B cell (primary cell): ENCODE measurements at regions not wholly inside any gene's neighbourhood (a gene's known extent, or its start where the extent isn't known, plus 50 kb on each side); places are given as distances from the start of the nearest gene placed in this dataset.

Source experiments
- ATAC-seq: fragments of 200-7000 bp; cut with Tn5 transposase; one replicate; pipeline ENCODE4 v1.10.0; 2021; ENCODE audit warnings: low read depth, mild to moderate bottlenecking, moderate number of reproducible peaks, moderate library complexity
- CTCF ChIA-PET: fragments of 350-600 bp; sonication (Branson Sonifier 250); formaldehyde crosslinking; loops from one replicate; lab custom pipeline; 2021; ENCODE audit warnings: antibody characterized with exemption, inconsistent platforms; lab: Charles Lee
- POLR2A ChIA-PET: fragments of 350-600 bp; sonication (Branson Sonifier 250); formaldehyde crosslinking; loops from one replicate; lab custom pipeline; 2021; ENCODE audit warnings: antibody characterized with exemption; lab: Charles Lee
- DNase-seq: peaks from one replicate; pipeline ENCODE4 v3.0.0; 2013
- H2AFZ ChIP-seq: 2 replicates; pipeline ENCODE4 v1.6.1; 2012; ENCODE audit warnings: mild to moderate bottlenecking, low read depth, low read length; ENCODE audit not compliant: insufficient read depth, poor library complexity, severe bottlenecking
- H3K27ac ChIP-seq, 2 donors: 1 replicate in 1 of 2; 2 replicates in 1 of 2; pipeline ENCODE4 v1.5.1; 2012 to 2013; ENCODE audit warnings: low read length in 2 of 2, mild to moderate bottlenecking in 2 of 2, moderate library complexity in 1 of 2
- H3K27me3 ChIP-seq, 4 experiments: fragments of 200-600 bp in 1 of 4; sonication (generic) in 1 of 4; replicated peaks in 1 of 4; 1 replicate in 2 of 4; 2 replicates in 2 of 4; pipeline versions ENCODE4 v1.6.1 to v1.7.0; 2013 to 2016; ENCODE audit warnings: low read length in 3 of 4, mild to moderate bottlenecking in 2 of 4, mixed read lengths in 1 of 4, moderate library complexity in 1 of 4; ENCODE audit not compliant: insufficient read depth in 4 of 4, control insufficient read depth in 3 of 4; ENCODE audit errors: control extremely low read depth in 1 of 4
- H3K36me3 ChIP-seq, 2 experiments: replicated peaks in 1 of 2; 1 replicate in 1 of 2; 2 replicates in 1 of 2; pipeline versions ENCODE4 v1.6.1 to v1.7.1; 2013; ENCODE audit warnings: low read length in 1 of 2; ENCODE audit not compliant: insufficient read depth in 2 of 2, control insufficient read depth in 1 of 2; ENCODE audit errors: control extremely low read depth in 1 of 2, extremely low read depth in 1 of 2
- H3K4me1 ChIP-seq, 2 donors: fragments of 200-600 bp in 1 of 2; sonication (generic) in 1 of 2; 1 replicate in 1 of 2; 2 replicates in 1 of 2; pipeline versions ENCODE4 v1.5.1 to v1.6.1; 2013 to 2017; ENCODE audit warnings: low read length in 2 of 2; ENCODE audit not compliant: control insufficient read depth in 2 of 2, insufficient read depth in 2 of 2
- H3K4me2 ChIP-seq: replicated peaks from 2 replicates; pipeline ENCODE3; 2012; ENCODE audit warnings: mild to moderate bottlenecking, low read depth, low read length; ENCODE audit not compliant: poor library complexity, severe bottlenecking
- H3K4me3 ChIP-seq, 5 experiments: fragments of 200-600 bp in 1 of 5; sonication (generic) in 1 of 5; 1 replicate in 3 of 5; 2 replicates in 2 of 5; pipeline versions ENCODE4 v1.5.1 to v1.7.0; 2011 to 2016; ENCODE audit warnings: low read length in 4 of 5, mild to moderate bottlenecking in 4 of 5, low read depth in 2 of 5, control low read depth in 1 of 5, moderate library complexity in 1 of 5; ENCODE audit not compliant: insufficient read depth in 1 of 5; ENCODE audit errors: control extremely low read depth in 1 of 5, extremely low read depth in 1 of 5
- H3K79me2 ChIP-seq: fragments of 200-600 bp; sonication (generic); one replicate; pipeline ENCODE4 v1.6.0; 2016; ENCODE audit warnings: low read length; ENCODE audit not compliant: control insufficient read depth, insufficient read depth
- H3K9ac ChIP-seq: fragments of 200-600 bp; sonication (generic); 2 replicates; pipeline ENCODE4 v1.6.1; 2017; ENCODE audit warnings: mild to moderate bottlenecking, low read length, moderate library complexity
- H3K9me3 ChIP-seq, 3 donors: one replicate each; pipeline versions ENCODE4 v1.6.1 to v1.7.1; 2013; ENCODE audit warnings: low read length in 2 of 3; ENCODE audit not compliant: control insufficient read depth in 2 of 3, insufficient read depth in 1 of 3; ENCODE audit errors: control extremely low read depth in 1 of 3
- H4K20me1 ChIP-seq: 2 replicates; pipeline ENCODE4 v1.6.0; 2012; ENCODE audit warnings: mild to moderate bottlenecking, low read length; ENCODE audit not compliant: insufficient read depth, control insufficient read depth, poor library complexity, severe bottlenecking
- H3K27ac Mint-ChIP-seq: one replicate; pipeline ENCODE4 v1.8.0; 2021; ENCODE audit warnings: mixed read lengths
- H3K27me3 Mint-ChIP-seq: one replicate; pipeline ENCODE4 v1.8.0; 2021; ENCODE audit warnings: mixed read lengths
- H3K4me1 Mint-ChIP-seq: one replicate; pipeline ENCODE4 v1.8.0; 2021; ENCODE audit warnings: mixed read lengths
- H3K4me3 Mint-ChIP-seq: one replicate; pipeline ENCODE4 v1.8.0; 2021; ENCODE audit warnings: mixed read lengths
- H3K9me3 Mint-ChIP-seq: one replicate; pipeline ENCODE4 v1.8.0; 2022; ENCODE audit warnings: mixed read lengths; ENCODE audit not compliant: insufficient read depth
- CTCF ChIP-seq: fragments of 200-600 bp; IDR thresholded peaks from one replicate; pipeline ENCODE4 v1.8.0; 2022; ENCODE audit warnings: antibody characterized with exemption, mild to moderate bottlenecking
- EZH2 ChIP-seq: IDR thresholded peaks from 2 replicates; pipeline ENCODE4 v1.6.1; 2012; ENCODE audit warnings: borderline replicate concordance, low read depth, mild to moderate bottlenecking, moderate library complexity, low read length; ENCODE audit not compliant: insufficient read depth, poor library complexity, severe bottlenecking
- WGBS: methylation state at CpG from one replicate; pipeline ENCODE4 v1.1.5; 2013; ENCODE audit warnings: missing lambda C conversion rate; ENCODE audit not compliant: insufficient coverage; 5-methylcytosine and 5-hydroxymethylcytosine counted together
- intact Hi-C: fragments of 100-400 bp; cut with micrococcal nuclease; formaldehyde crosslinking; loops from one replicate; pipeline ENCODE4 v1.10.0; 2022

- Mint-ChIP-seq H3K4me1 (no peaks in the 10 kb centered on the region), H3K27ac (no peak overlapping the region), H3K9me3 (peaks cover 3% of the 10 kb centered on the region), H3K4me3 (no peak overlapping the region), H3K27me3 (no peaks in the 10 kb centered on the region)
- H3K36me3 ChIP-seq = no peaks in the 10 kb centered on the region
- H2AFZ ChIP-seq = no peak overlapping the region
- 100% methylated on average over 1 of the region's 3 CpGs for WGBS
- CTCF ChIA-PET = no interaction called here
- POLR2A ChIA-PET = no interaction called here
- no peak overlapping the region for H3K9ac ChIP-seq
- intact Hi-C loops = no loop called here
- no peaks in the 10 kb centered on the region for H3K27me3 ChIP-seq
- H3K4me3 ChIP-seq = no peak overlapping the region
- no peaks in the 10 kb centered on the region for H4K20me1 ChIP-seq
- no peak for TF ChIP-seq CTCF
- TF ChIP-seq EZH2 = no peak
- ATAC-seq (no peak), DNase-seq (no peak)
- H3K4me1 ChIP-seq = no peaks in the 10 kb centered on the region
- H3K4me2 ChIP-seq = no peak overlapping the region
- peaks cover 0 to 6% (median 0%) of the 10 kb centered on the region in 3 donors for H3K9me3 ChIP-seq
- H3K79me2 ChIP-seq = no peaks in the 10 kb centered on the region
- no peak overlapping the region for H3K27ac ChIP-seq
Observed at GRCh38 chr6:23269436-23269835, 700.1 kb downstream of the HDGFL1 start.

- ATAC-seq = no peak
- intact Hi-C loops = no loop called here
- Histone ChIP-seq H3K9me3 (no peaks in the 10 kb centered on the region), H2AFZ (no peak overlapping the region), H3K4me1 (no peaks in the 10 kb centered on the region), H3K36me3 (no peaks in the 10 kb centered on the region), H3K4me3 (no peak overlapping the region), H3K9ac (no peak overlapping the region), H3K27me3 (no peaks in the 10 kb centered on the region), H4K20me1 (no peaks in the 10 kb centered on the region), H3K4me2 (no peak overlapping the region), H3K79me2 (no peaks in the 10 kb centered on the region), H3K27ac (no peak overlapping the region)
- Mint-ChIP-seq H3K4me1 (no peaks in the 10 kb centered on the region), H3K4me3 (no peak overlapping the region), H3K9me3 (peaks cover 3% of the 10 kb centered on the region), H3K27ac (no peak overlapping the region), H3K27me3 (no peaks in the 10 kb centered on the region)
- CTCF ChIA-PET = no interaction called here
- POLR2A ChIA-PET = no interaction called here
- no peak for DNase-seq
- TF ChIP-seq CTCF (no peak), EZH2 (no peak)
Observed at GRCh38 chr6:23272536-23272935, 703.2 kb downstream of the HDGFL1 start.
